Effector CD4-positive, alpha-beta T cell (primary cell): ENCODE measurements at regions not wholly inside any gene's neighbourhood (a gene's known extent, or its start where the extent isn't known, plus 50 kb on each side); places are given as distances from the start of the nearest gene placed in this dataset.
"Not testable (repeated sequence)": the region's sequence is repeated elsewhere in the genome, so short reads cannot be mapped to it uniquely, and the experiment has no call there.

Experiments
- DNase-seq: peaks from one replicate; pipeline ENCODE4 v3.0.0-alpha.2; 2020

- no peak for DNase-seq
Observed at GRCh38 chr2:146734821-146735190, 1110.0 kb upstream of the ACVR2A start.

GRCh38 chr2:146734042-146734820 is 1110.6 kb upstream of the ACVR2A start:
- DNase-seq: no peak

- DNase-seq: no peak
Observed at GRCh38 chr2:146730882-146731281, 1113.9 kb upstream of the ACVR2A start.

- DNase-seq: no peak
Observed at GRCh38 chr2:146721486-146721885, 1123.3 kb upstream of the ACVR2A start.

- no peak for DNase-seq
Observed at GRCh38 chr2:146720170-146720569, 1124.7 kb upstream of the ACVR2A start.

GRCh38 chr2:146716591-146716990 is 1128.2 kb upstream of the ACVR2A start:
- DNase-seq: no peak

- no peak for DNase-seq
Observed at GRCh38 chr2:146709004-146709403, 1135.8 kb upstream of the ACVR2A start.

GRCh38 chr2:146701183-146701582 is 1143.6 kb upstream of the ACVR2A start:
- DNase-seq: no peak

- no peak for DNase-seq
Observed at GRCh38 chr2:146697307-146697706, 1147.5 kb upstream of the ACVR2A start.

GRCh38 chr2:146696787-146697186 is 1148.0 kb upstream of the ACVR2A start:
- DNase-seq: not testable (repeated sequence)

- no peak for DNase-seq
Observed at GRCh38 chr2:146681991-146682390, 1162.8 kb upstream of the ACVR2A start.

- DNase-seq: no peak
Observed at GRCh38 chr2:146678516-146678915, 1166.3 kb upstream of the ACVR2A start.

GRCh38 chr2:146677280-146677679 is 1167.5 kb upstream of the ACVR2A start:
- no peak for DNase-seq

GRCh38 chr2:146669735-146670134 is 1175.1 kb upstream of the ACVR2A start:
- no peak for DNase-seq

- DNase-seq: no peak
Observed at GRCh38 chr2:146666340-146666739, 1178.5 kb upstream of the ACVR2A start.

GRCh38 chr2:146665800-146666199 is 1179.0 kb upstream of the ACVR2A start:
- DNase-seq: no peak

GRCh38 chr2:146661473-146662096 is 1183.2 kb upstream of the ACVR2A start:
- no peak for DNase-seq

GRCh38 chr2:146659976-146660375 is 1184.9 kb upstream of the ACVR2A start:
- DNase-seq: no peak

GRCh38 chr2:146652311-146652710 is 1192.5 kb upstream of the ACVR2A start:
- no peak for DNase-seq

GRCh38 chr2:146651361-146651760 is 1193.5 kb upstream of the ACVR2A start:
- no peak for DNase-seq

- DNase-seq: no peak
Observed at GRCh38 chr2:146642066-146642465, 1202.8 kb upstream of the ACVR2A start.

- DNase-seq: no peak
Observed at GRCh38 chr2:146634230-146635097, 1210.4 kb upstream of the ACVR2A start.

GRCh38 chr2:146633159-146633558 is 1211.7 kb upstream of the ACVR2A start:
- DNase-seq: no peak

GRCh38 chr2:146632707-146633106 is 1212.1 kb upstream of the ACVR2A start:
- no peak for DNase-seq
